ENCODE measurements at regions not wholly inside any gene's neighbourhood (a gene's known extent, or its start where the extent isn't known, plus 50 kb on each side); places are given as distances from the start of the nearest gene placed in this dataset.

- H3K9me3 ChIP-seq (ENCODE audit: low read depth): no peaks in the 10 kb centered on the region
- no peak for DNase-seq (ENCODE audit: low read depth in 1 of 2, low spot score in 1 of 2)
- TF ChIP-seq, protein P1, sequence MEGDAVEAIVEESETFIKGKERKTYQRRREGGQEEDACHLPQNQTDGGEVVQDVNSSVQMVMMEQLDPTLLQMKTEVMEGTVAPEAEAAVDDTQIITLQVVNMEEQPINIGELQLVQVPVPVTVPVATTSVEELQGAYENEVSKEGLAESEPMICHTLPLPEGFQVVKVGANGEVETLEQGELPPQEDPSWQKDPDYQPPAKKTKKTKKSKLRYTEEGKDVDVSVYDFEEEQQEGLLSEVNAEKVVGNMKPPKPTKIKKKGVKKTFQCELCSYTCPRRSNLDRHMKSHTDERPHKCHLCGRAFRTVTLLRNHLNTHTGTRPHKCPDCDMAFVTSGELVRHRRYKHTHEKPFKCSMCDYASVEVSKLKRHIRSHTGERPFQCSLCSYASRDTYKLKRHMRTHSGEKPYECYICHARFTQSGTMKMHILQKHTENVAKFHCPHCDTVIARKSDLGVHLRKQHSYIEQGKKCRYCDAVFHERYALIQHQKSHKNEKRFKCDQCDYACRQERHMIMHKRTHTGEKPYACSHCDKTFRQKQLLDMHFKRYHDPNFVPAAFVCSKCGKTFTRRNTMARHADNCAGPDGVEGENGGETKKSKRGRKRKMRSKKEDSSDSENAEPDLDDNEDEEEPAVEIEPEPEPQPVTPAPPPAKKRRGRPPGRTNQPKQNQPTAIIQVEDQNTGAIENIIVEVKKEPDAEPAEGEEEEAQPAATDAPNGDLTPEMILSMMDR (IDR thresholded peaks at IDR 0.05; ENCODE audit: low read depth, low read length): no peak
- H3K4me1 ChIP-seq (ENCODE audit: low read depth): peaks cover 16% of the 10 kb centered on the region
- H3K36me3 ChIP-seq: no peaks in the 10 kb centered on the region
- H3K27ac ChIP-seq: no peak overlapping the region
- no peak overlapping the region for H3K4me3 ChIP-seq
- H3K27me3 ChIP-seq: no peaks in the 10 kb centered on the region
These were observed 182.0 kb downstream of the CAND1 start for GRCh38 chr12:67451206-67451605.

- TF ChIP-seq, protein P1 (IDR thresholded peaks at IDR 0.05; ENCODE audit: low read depth, low read length): no peak
- DNase-seq (ENCODE audit: low read depth in 1 of 2, low spot score in 1 of 2): no peak
- Histone ChIP-seq H3K4me3 (no peak overlapping the region), H3K27me3 (no peaks in the 10 kb centered on the region), H3K36me3 (no peaks in the 10 kb centered on the region), H3K9me3 (ENCODE audit: low read depth) (no peaks in the 10 kb centered on the region), H3K4me1 (ENCODE audit: low read depth) (peaks cover 24% of the 10 kb centered on the region), H3K27ac (no peak overlapping the region)
These were observed 183.1 kb downstream of the CAND1 start for GRCh38 chr12:67452119-67452805.

- DNase-seq (ENCODE audit: low read depth in 1 of 2, low spot score in 1 of 2): no peak
- no peaks in the 10 kb centered on the region for H3K27me3 ChIP-seq
- H3K27ac ChIP-seq: no peak overlapping the region
- no peaks in the 10 kb centered on the region for H3K36me3 ChIP-seq
- TF ChIP-seq, protein P1 (IDR thresholded peaks at IDR 0.05; ENCODE audit: low read depth, low read length): no peak
- peaks cover 24% of the 10 kb centered on the region for H3K4me1 ChIP-seq (ENCODE audit: low read depth)
- no peaks in the 10 kb centered on the region for H3K9me3 ChIP-seq (ENCODE audit: low read depth)
- H3K4me3 ChIP-seq: no peak overlapping the region
These were observed 184.0 kb downstream of the CAND1 start for GRCh38 chr12:67453191-67453590.

GRCh38 chr12:67455236-67455635 lies 186.1 kb downstream of the CAND1 start:
- peak in 1 of 2 donors; percentile 54 for DNase-seq (ENCODE audit: low read depth in 1 of 2, low spot score in 1 of 2)
- Histone ChIP-seq H3K9me3 (ENCODE audit: low read depth) (no peaks in the 10 kb centered on the region), H3K36me3 (no peaks in the 10 kb centered on the region), H3K27ac (no peak overlapping the region), H3K4me3 (no peak overlapping the region), H3K4me1 (ENCODE audit: low read depth) (peaks cover 24% of the 10 kb centered on the region), H3K27me3 (no peaks in the 10 kb centered on the region)
- TF ChIP-seq, protein P1 (IDR thresholded peaks at IDR 0.05; ENCODE audit: low read depth, low read length): no peak

GRCh38 chr12:67456431-67456901 lies 187.3 kb downstream of the CAND1 start:
- H3K27ac ChIP-seq: peak overlapping the region; percentile 10
- no peaks in the 10 kb centered on the region for H3K27me3 ChIP-seq
- DNase-seq (ENCODE audit: low read depth in 1 of 2, low spot score in 1 of 2): peak in 1 of 2 donors; percentile 96
- TF ChIP-seq, protein P1 (IDR thresholded peaks at IDR 0.05; ENCODE audit: low read depth, low read length): no peak
- H3K36me3 ChIP-seq: no peaks in the 10 kb centered on the region
- H3K4me3 ChIP-seq: no peak overlapping the region
- H3K9me3 ChIP-seq (ENCODE audit: low read depth): no peaks in the 10 kb centered on the region
- peaks cover 24% of the 10 kb centered on the region for H3K4me1 ChIP-seq (ENCODE audit: low read depth)

Data from cardiac muscle cell (in vitro differentiated cells and primary cell).